H9 (cell line): ENCODE measurements at regions not wholly inside any gene's neighbourhood (a gene's known extent, or its start where the extent isn't known, plus 50 kb on each side); places are given as distances from the start of the nearest gene placed in this dataset.

Experiments used
- DNase-seq: peaks from one replicate; pipeline ENCODE4 v3.0.0-alpha.2; 2017
- H2AFZ ChIP-seq: one replicate; pipeline ENCODE4 v1.6.1; 2013; ENCODE audit warnings: mild to moderate bottlenecking, low read length, control low read depth, moderate library complexity
- H2AK5ac ChIP-seq: 2 replicates; pipeline ENCODE4 v1.6.1; 2013; ENCODE audit warnings: low read length, control low read depth, mixed read lengths; ENCODE audit not compliant: insufficient read length
- H2BK120ac ChIP-seq: one replicate; pipeline ENCODE4 v1.6.1; 2013; ENCODE audit warnings: low read depth, mild to moderate bottlenecking, low read length, control low read depth, inconsistent platforms; ENCODE audit not compliant: poor library complexity, severe bottlenecking
- H2BK12ac ChIP-seq: 2 replicates; pipeline ENCODE4 v1.6.1; 2013; ENCODE audit warnings: low read length, control low read depth, mixed read lengths, low read depth; ENCODE audit not compliant: insufficient read length
- H2BK15ac ChIP-seq: 2 replicates; pipeline ENCODE4 v1.6.1; 2013; ENCODE audit warnings: low read depth, low read length, control low read depth
- H2BK20ac ChIP-seq: one replicate; pipeline ENCODE4 v1.6.1; 2013; ENCODE audit warnings: low read depth, mild to moderate bottlenecking, low read length, control low read depth, inconsistent platforms; ENCODE audit not compliant: poor library complexity, severe bottlenecking
- H2BK5ac ChIP-seq: 2 replicates; pipeline ENCODE4 v1.6.1; 2013; ENCODE audit warnings: low read length, control low read depth, mixed read lengths; ENCODE audit not compliant: insufficient read length
- H3K14ac ChIP-seq: 2 replicates; pipeline ENCODE4 v1.6.1; 2013; ENCODE audit warnings: low read length, control low read depth; ENCODE audit not compliant: insufficient read depth
- H3K18ac ChIP-seq: 2 replicates; pipeline ENCODE4 v1.6.1; 2013; ENCODE audit warnings: low read depth, mild to moderate bottlenecking, mixed read lengths, low read length, control low read depth; ENCODE audit not compliant: insufficient read length
- H3K23ac ChIP-seq: 2 replicates; pipeline ENCODE4 v1.6.1; 2013; ENCODE audit warnings: low read length, control low read depth, mixed read lengths, low read depth; ENCODE audit not compliant: insufficient read length
- H3K23me2 ChIP-seq: 2 replicates; pipeline ENCODE4 v1.6.1; 2013; ENCODE audit warnings: low read depth, mild to moderate bottlenecking, mixed read lengths, low read length, control low read depth; ENCODE audit not compliant: insufficient read length, poor library complexity, severe bottlenecking
- H3K27ac ChIP-seq: 2 replicates; pipeline ENCODE4 v1.5.1; 2013; ENCODE audit warnings: low read length, control low read depth, mixed read lengths, low read depth; ENCODE audit not compliant: insufficient read length
- H3K27me3 ChIP-seq: 2 replicates; pipeline ENCODE4 v1.6.1; 2013; ENCODE audit warnings: low read length, control low read depth, inconsistent platforms; ENCODE audit not compliant: insufficient read depth
- H3K4ac ChIP-seq: 2 replicates; pipeline ENCODE4 v1.6.1; 2013; ENCODE audit warnings: low read depth, mild to moderate bottlenecking, control low read depth, inconsistent platforms, low read length, moderate library complexity
- H3K4me1 ChIP-seq: 2 replicates; pipeline ENCODE4 v1.6.1; 2013; ENCODE audit warnings: low read length, control low read depth, inconsistent platforms; ENCODE audit not compliant: insufficient read depth
- H3K4me2 ChIP-seq: 2 replicates; pipeline ENCODE4 v1.6.1; 2013; ENCODE audit warnings: low read length, control low read depth, mixed read lengths; ENCODE audit not compliant: insufficient read length, insufficient read depth
- H3K56ac ChIP-seq: 2 replicates; pipeline ENCODE4 v1.6.1; 2013; ENCODE audit warnings: low read depth, mild to moderate bottlenecking, mixed read lengths, low read length, control low read depth; ENCODE audit not compliant: insufficient read length
- H3K79me1 ChIP-seq: 2 replicates; pipeline ENCODE4 v1.6.1; 2013; ENCODE audit warnings: low read depth, mild to moderate bottlenecking, moderate library complexity, low read length, control low read depth, inconsistent platforms; ENCODE audit not compliant: insufficient read depth, poor library complexity, severe bottlenecking
- H3K79me2 ChIP-seq: 2 replicates; pipeline ENCODE4 v1.6.1; 2013; ENCODE audit warnings: low read length, control low read depth, inconsistent platforms; ENCODE audit not compliant: insufficient read depth
- H3K9ac ChIP-seq: 2 replicates; pipeline ENCODE4 v1.6.1; 2013; ENCODE audit warnings: low read length, control low read depth, mixed read lengths; ENCODE audit not compliant: insufficient read length; ENCODE audit errors: extremely low read depth
- H3K9me3 ChIP-seq: one replicate; pipeline ENCODE4 v1.6.1; 2013; ENCODE audit warnings: low read depth, low read length, inconsistent platforms; ENCODE audit not compliant: control insufficient read depth
- H3T11ph ChIP-seq: one replicate; pipeline ENCODE4 v1.6.1; 2013; ENCODE audit warnings: mild to moderate bottlenecking, low read length, control low read depth, inconsistent platforms
- H4K20me1 ChIP-seq: one replicate; pipeline ENCODE4 v1.6.1; 2013; ENCODE audit not compliant: control insufficient read depth, insufficient read length, insufficient read depth
- H4K5ac ChIP-seq: 2 replicates; pipeline ENCODE4 v1.6.1; 2013; ENCODE audit warnings: low read depth, mild to moderate bottlenecking, mixed read lengths, low read length, control low read depth; ENCODE audit not compliant: insufficient read length
- H4K8ac ChIP-seq: replicated peaks from 2 replicates; pipeline ENCODE4 v1.6.1; 2013; ENCODE audit warnings: low read length, control low read depth, mixed read lengths, low read depth; ENCODE audit not compliant: insufficient read length
- H4K91ac ChIP-seq: 2 replicates; pipeline ENCODE4 v1.6.1; 2013; ENCODE audit warnings: low read depth, mild to moderate bottlenecking, moderate library complexity, mixed read lengths, low read length, control low read depth; ENCODE audit not compliant: insufficient read length
- H3K27ac Mint-ChIP-seq, 3 experiments: 2 replicates in 2 of 3; 3 replicates in 1 of 3; pipeline ENCODE4 v1.8.0; 2020 to 2021; ENCODE audit warnings: mixed read lengths in 3 of 3, mild to moderate bottlenecking in 1 of 3, moderate library complexity in 1 of 3
- H3K27me3 Mint-ChIP-seq: 2 replicates; pipeline ENCODE4 v1.8.0; 2021; ENCODE audit warnings: low read depth, mild to moderate bottlenecking, moderate library complexity, mixed read lengths
- H3K36me3 Mint-ChIP-seq, 3 experiments: 2 replicates in 2 of 3; 3 replicates in 1 of 3; pipeline ENCODE4 v1.8.0; 2020 to 2021; ENCODE audit warnings: low read depth in 3 of 3, mixed read lengths in 3 of 3; ENCODE audit not compliant: insufficient read depth in 1 of 3
- H3K4me1 Mint-ChIP-seq, 2 experiments: 2 replicates each; pipeline ENCODE4 v1.8.0; 2020; ENCODE audit warnings: mixed read lengths in 2 of 2
- H3K4me3 Mint-ChIP-seq, 2 experiments: 2 replicates in 1 of 2; 3 replicates in 1 of 2; pipeline ENCODE4 v1.8.0; 2020 to 2021; ENCODE audit warnings: mild to moderate bottlenecking in 2 of 2, mixed read lengths in 2 of 2, moderate library complexity in 1 of 2
- H3K9me3 Mint-ChIP-seq, 2 experiments: 2 replicates in 1 of 2; 3 replicates in 1 of 2; pipeline ENCODE4 v1.8.0; 2020; ENCODE audit warnings: mild to moderate bottlenecking in 2 of 2, mixed read lengths in 2 of 2, moderate library complexity in 1 of 2
- CTCF ChIP-seq: fragments of 200-600 bp; sonication (generic); conservative IDR thresholded peaks from 3 replicates; pipeline ENCODE4 v1.8.0; 2021; ENCODE audit warnings: antibody characterized with exemption, mild to moderate bottlenecking
- WGBS: extraction: QIAGEN DNeasy Blood & Tissue Kit; methylation state at CpG from one replicate; pipeline ENCODE4 v1.1.7; 2013; ENCODE audit warnings: missing lambda C conversion rate, low lambda C conversion rate, mixed read lengths; ENCODE audit not compliant: insufficient read length; ENCODE audit errors: extremely low coverage; 5-methylcytosine and 5-hydroxymethylcytosine counted together

GRCh38 chr15:93758824-93759223 lies 472.5 kb upstream of the MCTP2 start:
- Histone ChIP-seq H4K91ac (no peak overlapping the region), H3K14ac (no peak overlapping the region), H2BK15ac (no peak overlapping the region), H3K27me3 (no peaks in the 10 kb centered on the region), H2AFZ (no peak overlapping the region), H3K4me1 (no peaks in the 10 kb centered on the region), H2BK5ac (no peak overlapping the region), H2BK20ac (no peak overlapping the region), H4K5ac (no peak overlapping the region), H2BK120ac (no peak overlapping the region), H3K27ac (no peak overlapping the region), H3K56ac (no peak overlapping the region), H3K18ac (no peak overlapping the region), H3T11ph (no peak overlapping the region), H2AK5ac (no peak overlapping the region), H3K23ac (no peak overlapping the region), H3K4ac (no peak overlapping the region), H3K4me2 (no peak overlapping the region), H4K20me1 (no peaks in the 10 kb centered on the region), H3K23me2 (no peaks in the 10 kb centered on the region), H3K9ac (no peak overlapping the region), H3K79me2 (no peaks in the 10 kb centered on the region), H2BK12ac (no peak overlapping the region), H3K9me3 (no peaks in the 10 kb centered on the region), H4K8ac (no peak overlapping the region), H3K79me1 (no peaks in the 10 kb centered on the region)
- Mint-ChIP-seq H3K36me3 (no peaks in the 10 kb centered on the region; a peak in 1 of 7 replicates), H3K4me3 (no peak overlapping the region), H3K9me3 (peaks cover 3% of the 10 kb centered on the region in 2 experiments; a peak in 3 of 5 replicates), H3K27ac (no peak overlapping the region), H3K4me1 (peaks cover 2 to 5% of the 10 kb centered on the region in 2 experiments; a peak in 3 of 4 replicates), H3K27me3 (no peaks in the 10 kb centered on the region)
- TF ChIP-seq CTCF: no peak
- no CpG with 5 or more reads among the region's 2 CpGs for WGBS
- no peak for DNase-seq
